ENCODE measurements at regions not wholly inside any gene's neighbourhood (a gene's known extent, or its start where the extent isn't known, plus 50 kb on each side); places are given as distances from the start of the nearest gene placed in this dataset.

GRCh38 chr10:105650306-105650705 is 1009.2 kb downstream of the SORCS3 start:
- intact Hi-C loops (cut with micrococcal nuclease): no loop called here
- Histone ChIP-seq H3K9me3 (ENCODE audit: control insufficient read depth in 2 of 3, low read length in 3 of 3) (no peaks in the 10 kb centered on the region), H3K36me3 (ENCODE audit: control insufficient read depth in 2 of 3, insufficient read depth in 3 of 3, low read length in 3 of 3) (no peaks in the 10 kb centered on the region), H3K4me3 (ENCODE audit: low read length) (no peak overlapping the region), H3K27me3 (ENCODE audit: control insufficient read depth in 2 of 2, insufficient read depth in 2 of 2, low read length in 2 of 2) (no peaks in the 10 kb centered on the region), H3K4me1 (ENCODE audit: control insufficient read depth in 2 of 2, insufficient read depth in 2 of 2, low read length in 2 of 2) (no peaks in the 10 kb centered on the region), H3K27ac (ENCODE audit: low read depth, low read length) (no peak overlapping the region)
- H3K36me3 Mint-ChIP-seq: no peaks in the 10 kb centered on the region
- ATAC-seq (no peak), DNase-seq (no peak)
- H3K4me1 Mint-ChIP-seq: no peaks in the 10 kb centered on the region
- peaks cover 0 to 15% (median 0%) of the 10 kb centered on the region in 5 donors for H3K27me3 Mint-ChIP-seq
- no peak overlapping the region for H3K27ac Mint-ChIP-seq
- ChIA-PET CTCF (no interaction called here), POLR2A (no interaction called here)
- H3K4me3 Mint-ChIP-seq: no peak overlapping the region
- H3K9me3 Mint-ChIP-seq: peaks cover 0 to 4% (median 0%) of the 10 kb centered on the region in 11 donors

DNA sequence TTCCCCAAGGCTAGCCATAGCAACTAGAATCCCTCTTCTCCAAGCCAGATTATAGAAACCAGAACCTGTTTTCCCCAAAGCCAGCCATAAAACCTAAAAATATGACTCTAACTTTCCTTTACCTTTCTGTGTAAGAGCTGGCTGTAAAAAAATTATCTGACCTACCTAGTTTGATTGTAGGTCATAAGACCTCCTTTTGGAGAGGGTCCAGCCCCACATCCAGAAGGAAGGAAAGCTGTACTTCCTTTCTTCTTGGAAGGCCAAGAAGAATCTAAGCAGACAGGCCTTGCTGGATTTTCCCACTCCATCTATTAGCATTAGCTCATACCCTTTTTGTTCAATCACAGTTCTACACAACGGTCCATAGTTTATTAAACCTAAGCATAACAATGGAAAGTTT is 1006.3 kb downstream of the SORCS3 start:
- DNase-seq: no peak
- Mint-ChIP-seq H3K4me1 (no peaks in the 10 kb centered on the region), H3K9me3 (peaks cover 0 to 5% (median 0%) of the 10 kb centered on the region in 11 donors), H3K36me3 (no peaks in the 10 kb centered on the region), H3K27me3 (peaks cover 0 to 16% (median 0%) of the 10 kb centered on the region in 5 donors), H3K4me3 (no peak overlapping the region), H3K27ac (no peak overlapping the region)
- Histone ChIP-seq H3K9me3 (ENCODE audit: control insufficient read depth in 2 of 3, low read length in 3 of 3) (no peaks in the 10 kb centered on the region), H3K27ac (ENCODE audit: low read depth, low read length) (no peak overlapping the region), H3K4me3 (ENCODE audit: low read length) (no peak overlapping the region), H3K36me3 (ENCODE audit: control insufficient read depth in 2 of 3, insufficient read depth in 3 of 3, low read length in 3 of 3) (no peaks in the 10 kb centered on the region), H3K4me1 (ENCODE audit: control insufficient read depth in 2 of 2, insufficient read depth in 2 of 2, low read length in 2 of 2) (no peaks in the 10 kb centered on the region), H3K27me3 (ENCODE audit: control insufficient read depth in 2 of 2, insufficient read depth in 2 of 2, low read length in 2 of 2) (no peaks in the 10 kb centered on the region)
- POLR2A ChIA-PET: no interaction called here
- intact Hi-C loops (cut with micrococcal nuclease): no loop called here
- CTCF ChIA-PET: no interaction called here
- no peak for ATAC-seq

GRCh38 chr10:105644978-105645377 is 1003.9 kb downstream of the SORCS3 start:
- Histone ChIP-seq H3K9me3 (ENCODE audit: control insufficient read depth in 2 of 3, low read length in 3 of 3) (no peaks in the 10 kb centered on the region), H3K4me1 (ENCODE audit: control insufficient read depth in 2 of 2, insufficient read depth in 2 of 2, low read length in 2 of 2) (no peaks in the 10 kb centered on the region), H3K27ac (ENCODE audit: low read depth, low read length) (no peak overlapping the region), H3K27me3 (ENCODE audit: control insufficient read depth in 2 of 2, insufficient read depth in 2 of 2, low read length in 2 of 2) (no peaks in the 10 kb centered on the region), H3K4me3 (ENCODE audit: low read length) (no peak overlapping the region), H3K36me3 (ENCODE audit: control insufficient read depth in 2 of 3, insufficient read depth in 3 of 3, low read length in 3 of 3) (no peaks in the 10 kb centered on the region)
- Mint-ChIP-seq H3K4me3 (no peak overlapping the region), H3K4me1 (no peaks in the 10 kb centered on the region), H3K27me3 (peaks cover 0 to 16% (median 0%) of the 10 kb centered on the region in 5 donors), H3K9me3 (peaks cover 0 to 10% (median 0%) of the 10 kb centered on the region in 11 donors), H3K27ac (no peak overlapping the region), H3K36me3 (no peaks in the 10 kb centered on the region)
- intact Hi-C loops (cut with micrococcal nuclease): no loop called here
- CTCF ChIA-PET: no interaction called here
- ATAC-seq (no peak), DNase-seq (no peak)
- POLR2A ChIA-PET: no interaction called here

DNA sequence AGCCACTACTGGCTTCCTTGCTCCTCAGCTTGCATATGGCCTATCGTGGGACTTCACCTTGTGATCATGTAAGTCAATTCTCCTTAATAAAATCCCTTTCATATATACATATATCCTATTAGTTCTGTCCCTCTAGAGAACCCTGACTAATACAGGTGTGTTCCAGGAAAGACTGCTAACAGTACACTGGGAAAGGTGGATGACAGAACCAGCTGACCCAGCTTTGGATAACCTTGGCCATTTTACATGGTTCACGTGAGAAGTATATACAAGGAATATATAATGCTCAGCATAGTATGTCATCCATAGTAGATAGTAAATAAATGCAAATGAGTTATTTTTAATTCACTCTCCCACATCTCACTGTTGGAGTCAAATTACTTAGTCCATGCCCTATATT is 1003.5 kb downstream of the SORCS3 start:
- no peaks in the 10 kb centered on the region for H3K27me3 ChIP-seq (ENCODE audit: control insufficient read depth in 2 of 2, insufficient read depth in 2 of 2, low read length in 2 of 2)
- Mint-ChIP-seq H3K36me3 (no peaks in the 10 kb centered on the region), H3K4me1 (no peaks in the 10 kb centered on the region), H3K27ac (no peak overlapping the region), H3K4me3 (no peak overlapping the region), H3K9me3 (peaks cover 0 to 10% (median 0%) of the 10 kb centered on the region in 11 donors), H3K27me3 (peaks cover 0 to 16% (median 0%) of the 10 kb centered on the region in 5 donors)
- DNase-seq (no peak), ATAC-seq (no peak)
- ChIA-PET POLR2A (no interaction called here), CTCF (no interaction called here)
- H3K4me1 ChIP-seq (ENCODE audit: control insufficient read depth in 2 of 2, insufficient read depth in 2 of 2, low read length in 2 of 2): no peaks in the 10 kb centered on the region
- no peak overlapping the region for H3K27ac ChIP-seq (ENCODE audit: low read depth, low read length)
- H3K36me3 ChIP-seq (ENCODE audit: control insufficient read depth in 2 of 3, insufficient read depth in 3 of 3, low read length in 3 of 3): no peaks in the 10 kb centered on the region
- H3K4me3 ChIP-seq (ENCODE audit: low read length): no peak overlapping the region
- H3K9me3 ChIP-seq (ENCODE audit: control insufficient read depth in 2 of 3, low read length in 3 of 3): no peaks in the 10 kb centered on the region
- intact Hi-C loops (cut with micrococcal nuclease): no loop called here

DNA sequence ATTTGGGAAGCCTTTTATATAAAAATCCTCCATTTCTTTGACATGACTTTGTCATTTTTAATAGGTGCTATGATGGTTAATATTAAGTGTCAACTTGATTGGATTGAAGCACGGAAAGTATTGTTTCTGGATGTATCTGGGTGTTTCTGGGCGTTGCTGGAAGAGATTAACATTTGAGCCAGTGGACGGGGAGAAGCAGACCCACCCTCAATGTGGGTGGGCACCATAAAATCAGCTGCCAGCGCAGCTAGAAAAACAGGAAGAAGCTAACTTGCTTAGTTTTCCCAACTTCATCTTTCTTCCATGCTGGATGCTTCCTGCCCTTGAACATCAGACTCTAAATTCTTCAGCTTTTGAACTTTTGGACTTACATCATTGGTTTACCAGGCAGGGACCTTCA is 1003.0 kb downstream of the SORCS3 start:
- CTCF ChIA-PET: no interaction called here

GRCh38 chr10:105643660-105644059 is 1002.6 kb downstream of the SORCS3 start:
- H3K9me3 ChIP-seq (ENCODE audit: control insufficient read depth in 2 of 3, low read length in 3 of 3): no peaks in the 10 kb centered on the region
- H3K4me3 ChIP-seq (ENCODE audit: low read length): no peak overlapping the region
- ChIA-PET POLR2A (no interaction called here), CTCF (no interaction called here)
- no peak overlapping the region for H3K27ac ChIP-seq (ENCODE audit: low read depth, low read length)
- DNase-seq (no peak), ATAC-seq (no peak)
- Mint-ChIP-seq H3K9me3 (peaks cover 0 to 10% (median 0%) of the 10 kb centered on the region in 11 donors), H3K27me3 (peaks cover 0 to 16% (median 0%) of the 10 kb centered on the region in 5 donors), H3K36me3 (no peaks in the 10 kb centered on the region), H3K4me3 (no peak overlapping the region), H3K4me1 (no peaks in the 10 kb centered on the region), H3K27ac (no peak overlapping the region)
- no peaks in the 10 kb centered on the region for H3K4me1 ChIP-seq (ENCODE audit: control insufficient read depth in 2 of 2, insufficient read depth in 2 of 2, low read length in 2 of 2)
- no peaks in the 10 kb centered on the region for H3K27me3 ChIP-seq (ENCODE audit: control insufficient read depth in 2 of 2, insufficient read depth in 2 of 2, low read length in 2 of 2)
- no peaks in the 10 kb centered on the region for H3K36me3 ChIP-seq (ENCODE audit: control insufficient read depth in 2 of 3, insufficient read depth in 3 of 3, low read length in 3 of 3)
- intact Hi-C loops (cut with micrococcal nuclease): no loop called here

More for the DNA sequence above, 1003.0 kb downstream of the SORCS3 start:
- H3K27ac Mint-ChIP-seq: no peak overlapping the region
- no peak for DNase-seq
- no peaks in the 10 kb centered on the region for H3K36me3 Mint-ChIP-seq
- Histone ChIP-seq H3K36me3 (ENCODE audit: control insufficient read depth in 2 of 3, insufficient read depth in 3 of 3, low read length in 3 of 3) (no peaks in the 10 kb centered on the region), H3K4me1 (ENCODE audit: control insufficient read depth in 2 of 2, insufficient read depth in 2 of 2, low read length in 2 of 2) (no peaks in the 10 kb centered on the region), H3K27me3 (ENCODE audit: control insufficient read depth in 2 of 2, insufficient read depth in 2 of 2, low read length in 2 of 2) (no peaks in the 10 kb centered on the region), H3K27ac (ENCODE audit: low read depth, low read length) (no peak overlapping the region), H3K9me3 (ENCODE audit: control insufficient read depth in 2 of 3, low read length in 3 of 3) (no peaks in the 10 kb centered on the region), H3K4me3 (ENCODE audit: low read length) (no peak overlapping the region)
- H3K4me3 Mint-ChIP-seq: no peak overlapping the region
- POLR2A ChIA-PET: no interaction called here
- intact Hi-C loops (cut with micrococcal nuclease): no loop called here
- H3K27me3 Mint-ChIP-seq: peaks cover 0 to 16% (median 0%) of the 10 kb centered on the region in 5 donors
- H3K4me1 Mint-ChIP-seq: no peaks in the 10 kb centered on the region
- peaks cover 0 to 10% (median 0%) of the 10 kb centered on the region in 11 donors for H3K9me3 Mint-ChIP-seq
- no peak for ATAC-seq

DNA sequence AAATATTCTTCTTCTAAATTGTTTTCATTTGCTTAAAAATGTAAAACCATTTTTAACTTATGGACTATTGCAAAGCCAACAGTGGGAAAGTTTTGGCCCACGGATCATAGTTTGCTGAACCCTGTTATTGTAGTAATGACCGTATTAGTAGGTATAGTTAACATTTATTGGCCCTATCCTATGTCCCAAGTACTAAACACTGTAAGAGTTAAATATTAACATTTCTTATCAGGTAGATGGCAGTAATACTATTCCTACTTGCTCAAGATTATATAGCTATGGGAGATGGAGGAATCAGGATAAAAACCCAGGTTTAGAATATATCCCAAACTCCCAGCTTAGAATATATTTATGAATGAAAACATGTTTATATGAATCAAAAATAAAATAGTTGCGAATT is 993.2 kb downstream of the SORCS3 start:
- intact Hi-C loops (cut with micrococcal nuclease): no loop called here
- Mint-ChIP-seq H3K27me3 (no peaks in the 10 kb centered on the region), H3K9me3 (peaks cover 0 to 9% (median 0%) of the 10 kb centered on the region in 11 donors), H3K36me3 (no peaks in the 10 kb centered on the region), H3K4me3 (no peak overlapping the region), H3K4me1 (no peaks in the 10 kb centered on the region), H3K27ac (no peak overlapping the region)
- no peak overlapping the region for H3K27ac ChIP-seq (ENCODE audit: low read depth, low read length)
- ChIA-PET POLR2A (no interaction called here), CTCF (no interaction called here)
- no peaks in the 10 kb centered on the region for H3K36me3 ChIP-seq (ENCODE audit: control insufficient read depth in 2 of 3, insufficient read depth in 3 of 3, low read length in 3 of 3)
- no peaks in the 10 kb centered on the region for H3K9me3 ChIP-seq (ENCODE audit: control insufficient read depth in 2 of 3, low read length in 3 of 3)
- no peaks in the 10 kb centered on the region for H3K27me3 ChIP-seq (ENCODE audit: control insufficient read depth in 2 of 2, insufficient read depth in 2 of 2, low read length in 2 of 2)
- ATAC-seq (no peak), DNase-seq (no peak)
- H3K4me1 ChIP-seq (ENCODE audit: control insufficient read depth in 2 of 2, insufficient read depth in 2 of 2, low read length in 2 of 2): no peaks in the 10 kb centered on the region
- H3K4me3 ChIP-seq (ENCODE audit: low read length): no peak overlapping the region

Data from naive thymus-derived CD4-positive, alpha-beta T cell (primary cell).